ENCODE measurements at regions not wholly inside any gene's neighbourhood (a gene's known extent, or its start where the extent isn't known, plus 50 kb on each side); places are given as distances from the start of the nearest gene placed in this dataset.

DNA sequence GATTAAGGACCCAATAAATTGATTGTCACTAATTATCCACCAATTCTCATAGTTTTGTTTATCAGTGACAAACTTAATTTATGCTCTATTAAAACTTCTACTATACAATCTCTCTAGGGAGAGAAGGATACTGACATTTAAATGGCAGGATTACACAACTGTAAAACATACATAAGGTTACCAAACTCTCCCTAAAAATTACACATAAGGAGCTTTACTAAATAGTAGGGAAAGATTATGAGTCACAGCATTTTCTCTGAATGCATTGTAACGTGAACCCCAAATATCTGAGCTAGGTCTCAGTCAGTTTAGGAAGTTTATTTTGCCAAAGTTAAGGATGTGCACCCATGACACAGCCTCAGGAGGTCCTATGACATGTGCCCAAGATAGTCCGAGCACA is 2140.6 kb downstream of the NCAM2 start:
- TF ChIP-seq NFRKB (IDR thresholded peaks at IDR 0.05) (no peak), FOXK2 (IDR thresholded peaks at IDR 0.05) (no peak), SP1 (IDR thresholded peaks at IDR 0.05) (no peak), ZNF384 (IDR thresholded peaks at IDR 0.05) (no peak), ELF4 (IDR thresholded peaks at IDR 0.05) (no peak), SUZ12 (IDR thresholded peaks at IDR 0.05) (no peak), LEF1 (IDR thresholded peaks at IDR 0.05; ENCODE audit: borderline replicate concordance) (no peak), ARNT (IDR thresholded peaks at IDR 0.05) (no peak), CTBP1 (IDR thresholded peaks at IDR 0.05; ENCODE audit: borderline replicate concordance) (no peak), BHLHE40 (IDR thresholded peaks at IDR 0.05; ENCODE audit: borderline replicate concordance) (no peak), TARDBP (IDR thresholded peaks at IDR 0.05) (no peak), FOXM1 (IDR thresholded peaks at IDR 0.05; ENCODE audit: borderline replicate concordance) (no peak), HDGF (IDR thresholded peaks at IDR 0.05; ENCODE audit: borderline replicate concordance) (no peak)
- TF ChIP-seq, protein P1, sequence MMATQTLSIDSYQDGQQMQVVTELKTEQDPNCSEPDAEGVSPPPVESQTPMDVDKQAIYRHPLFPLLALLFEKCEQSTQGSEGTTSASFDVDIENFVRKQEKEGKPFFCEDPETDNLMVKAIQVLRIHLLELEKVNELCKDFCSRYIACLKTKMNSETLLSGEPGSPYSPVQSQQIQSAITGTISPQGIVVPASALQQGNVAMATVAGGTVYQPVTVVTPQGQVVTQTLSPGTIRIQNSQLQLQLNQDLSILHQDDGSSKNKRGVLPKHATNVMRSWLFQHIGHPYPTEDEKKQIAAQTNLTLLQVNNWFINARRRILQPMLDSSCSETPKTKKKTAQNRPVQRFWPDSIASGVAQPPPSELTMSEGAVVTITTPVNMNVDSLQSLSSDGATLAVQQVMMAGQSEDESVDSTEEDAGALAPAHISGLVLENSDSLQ (IDR thresholded peaks at IDR 0.05) = no peak
